GM06990 (cell line): ENCODE measurements at regions not wholly inside any gene's neighbourhood (a gene's known extent, or its start where the extent isn't known, plus 50 kb on each side); places are given as distances from the start of the nearest gene placed in this dataset.

Experiments used
- DNase-seq: peaks from one replicate; pipeline ENCODE4 v3.0.0-alpha.2; 2011; ENCODE audit not compliant: insufficient read length; ENCODE audit errors: extremely low read depth
- H3K27me3 ChIP-seq: replicated peaks from 2 replicates; pipeline ENCODE4 v1.6.0; 2011; ENCODE audit warnings: low read length; ENCODE audit not compliant: control insufficient read depth, insufficient read depth
- H3K36me3 ChIP-seq: 2 replicates; pipeline ENCODE4 v1.5.1; 2011; ENCODE audit warnings: low read length; ENCODE audit not compliant: control insufficient read depth, insufficient read depth
- H3K4me3 ChIP-seq: replicated peaks from 2 replicates; pipeline ENCODE4 v1.5.1; 2011; ENCODE audit warnings: low read depth, mild to moderate bottlenecking, control low read depth, low read length
- CTCF ChIP-seq: IDR thresholded peaks from 2 replicates; pipeline ENCODE4 v1.5.1; 2011; ENCODE audit warnings: low read length, control low read depth, mild to moderate bottlenecking, inconsistent platforms; ENCODE audit not compliant: insufficient read depth, poor library complexity, severe bottlenecking

GRCh38 chr12:132407451-132407961 lies 78.1 kb upstream of the GALNT9 start:
- Histone ChIP-seq H3K4me3 (no peak overlapping the region), H3K36me3 (no peaks in the 10 kb centered on the region), H3K27me3 (no peaks in the 10 kb centered on the region; the same call in 1 of the 2 replicates)
- DNase-seq: no peak
- TF ChIP-seq CTCF: no peak

GRCh38 chr12:132406493-132407450 lies 77.4 kb upstream of the GALNT9 start:
- no peak for DNase-seq
- no peaks in the 10 kb centered on the region; the same call in 1 of the 2 replicates for H3K27me3 ChIP-seq
- TF ChIP-seq CTCF: no peak
- no peaks in the 10 kb centered on the region for H3K36me3 ChIP-seq
- no peak overlapping the region for H3K4me3 ChIP-seq

- no peaks in the 10 kb centered on the region; the same call in 1 of the 2 replicates for H3K27me3 ChIP-seq
Measured at GRCh38 chr12:132405742-132406251, 76.4 kb upstream of the GALNT9 start.

GRCh38 chr12:132404951-132405741 lies 75.8 kb upstream of the GALNT9 start:
- H3K27me3 ChIP-seq: no peaks in the 10 kb centered on the region; the same call in 1 of the 2 replicates
- no peak for DNase-seq

More at GRCh38 chr12:132405742-132406251, 76.4 kb upstream of the GALNT9 start:
- no peak for DNase-seq
- Histone ChIP-seq H3K36me3 (no peaks in the 10 kb centered on the region), H3K4me3 (no peak overlapping the region)
- TF ChIP-seq CTCF: no peak

More at GRCh38 chr12:132404951-132405741, 75.8 kb upstream of the GALNT9 start:
- no peak for TF ChIP-seq CTCF
- no peaks in the 10 kb centered on the region for H3K36me3 ChIP-seq
- H3K4me3 ChIP-seq: no peak overlapping the region
